ENCODE measurements at regions not wholly inside any gene's neighbourhood (a gene's known extent, or its start where the extent isn't known, plus 50 kb on each side); places are given as distances from the start of the nearest gene placed in this dataset.

GRCh38 chr13:99861771-99862170, 109.8 kb downstream of the ZIC5 start:
- no peak for DNase-seq (ENCODE audit: low read depth, low spot score)

- DNase-seq (ENCODE audit: low read depth, low spot score), result no peak
Observed at GRCh38 chr13:99860745-99861144, 110.8 kb downstream of the ZIC5 start.

- no peak for DNase-seq (ENCODE audit: low read depth, low spot score)
Observed at GRCh38 chr13:99859178-99860177, 112.1 kb downstream of the ZIC5 start.

- DNase-seq (ENCODE audit: low read depth, low spot score), result no peak
Observed at GRCh38 chr13:99857738-99858137, 113.8 kb downstream of the ZIC5 start.

GRCh38 chr13:99855526-99856420, 115.8 kb downstream of the ZIC5 start:
- no peak for DNase-seq (ENCODE audit: low read depth, low spot score)

GRCh38 chr13:99854366-99854765, 117.2 kb downstream of the ZIC5 start:
- DNase-seq (ENCODE audit: low read depth, low spot score), result no peak

GRCh38 chr13:99847318-99847750, 124.2 kb downstream of the ZIC5 start:
- DNase-seq (ENCODE audit: low read depth, low spot score), result no peak

- DNase-seq (ENCODE audit: low read depth, low spot score), result no peak
Observed at GRCh38 chr13:99845161-99845874, 126.2 kb downstream of the ZIC5 start.

- no peak for DNase-seq (ENCODE audit: low read depth, low spot score)
Observed at GRCh38 chr13:99844421-99844820, 127.1 kb downstream of the ZIC5 start.

- DNase-seq (ENCODE audit: low read depth, low spot score), result no peak
Observed at GRCh38 chr13:99843872-99844271, 127.7 kb downstream of the ZIC5 start.

GRCh38 chr13:99842405-99842804, 129.2 kb downstream of the ZIC5 start:
- DNase-seq (ENCODE audit: low read depth, low spot score), result no peak

GRCh38 chr13:99836291-99836690, 135.3 kb downstream of the ZIC5 start:
- no peak for DNase-seq (ENCODE audit: low read depth, low spot score)

GRCh38 chr13:99835442-99835841, 136.1 kb downstream of the ZIC5 start:
- DNase-seq (ENCODE audit: low read depth, low spot score), result no peak

GRCh38 chr13:99834246-99834645, 137.3 kb downstream of the ZIC5 start:
- no peak for DNase-seq (ENCODE audit: low read depth, low spot score)

GRCh38 chr13:99832347-99832746, 139.2 kb downstream of the ZIC5 start:
- DNase-seq (ENCODE audit: low read depth, low spot score), result no peak

GRCh38 chr13:99830931-99831330, 140.6 kb downstream of the ZIC5 start:
- DNase-seq (ENCODE audit: low read depth, low spot score), result no peak

GRCh38 chr13:99829593-99830239, 141.9 kb downstream of the ZIC5 start:
- DNase-seq (ENCODE audit: low read depth, low spot score), result no peak

- DNase-seq (ENCODE audit: low read depth, low spot score), result no peak
Observed at GRCh38 chr13:99829161-99829560, 142.4 kb downstream of the ZIC5 start.

- no peak for DNase-seq (ENCODE audit: low read depth, low spot score)
Observed at GRCh38 chr13:99828735-99829134, 142.8 kb downstream of the ZIC5 start.

- no peak for DNase-seq (ENCODE audit: low read depth, low spot score)
Observed at GRCh38 chr13:99828123-99828522, 143.4 kb downstream of the ZIC5 start.
